ENCODE measurements at regions not wholly inside any gene's neighbourhood (a gene's known extent, or its start where the extent isn't known, plus 50 kb on each side); places are given as distances from the start of the nearest gene placed in this dataset.

DNA sequence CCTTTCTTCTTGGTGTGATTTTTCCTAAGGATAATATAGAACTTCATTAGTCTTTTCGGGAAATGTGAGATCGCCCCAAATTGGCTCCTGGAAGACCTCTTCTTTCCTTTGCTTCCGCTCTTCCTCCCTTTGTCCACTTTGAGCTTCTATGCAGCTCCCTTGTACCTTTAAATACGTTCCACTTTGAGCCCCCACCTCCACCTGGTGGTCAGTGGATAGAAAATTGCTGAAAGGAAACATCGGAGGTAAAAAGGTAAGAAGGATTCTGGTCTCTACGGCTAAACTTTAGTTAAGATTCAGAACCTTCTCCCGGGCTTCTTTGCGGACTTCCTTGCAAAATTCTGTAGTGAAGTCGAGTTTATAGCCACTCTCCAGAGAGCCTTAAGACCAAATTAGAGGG lies 55.0 kb upstream of the TM9SF2 start:
- WGBS, 5 donors, result 61 to 74% (median 66%) methylated on average over 9 of the region's 9 CpGs
- Histone ChIP-seq H3K36me3 (no peaks in the 10 kb centered on the region), H3K4me1 (no peaks in the 10 kb centered on the region), H3K27me3 (peaks cover 0 to 3% (median 0%) of the 10 kb centered on the region in 3 donors), H3K27ac (no peak overlapping the region), H3K4me3 (no peak overlapping the region), H3K9me3 (no peaks in the 10 kb centered on the region)
- TF ChIP-seq POLR2AphosphoS5 (IDR thresholded peaks at IDR 0.05) (no peak), CTCF (IDR thresholded peaks at IDR 0.05) (no peak), POLR2A (IDR thresholded peaks at IDR 0.05) (no peak), EP300 (IDR thresholded peaks at IDR 0.05) (no peak)
- no peak for DNase-seq
- intact Hi-C loops (cut with DNase I; ENCODE audit: low total_unique reads), result loop anchor here (10.0 kb wide), 1 partner anchor 59 kb away; the partner anchor contains the start of gene TM9SF2

DNA sequence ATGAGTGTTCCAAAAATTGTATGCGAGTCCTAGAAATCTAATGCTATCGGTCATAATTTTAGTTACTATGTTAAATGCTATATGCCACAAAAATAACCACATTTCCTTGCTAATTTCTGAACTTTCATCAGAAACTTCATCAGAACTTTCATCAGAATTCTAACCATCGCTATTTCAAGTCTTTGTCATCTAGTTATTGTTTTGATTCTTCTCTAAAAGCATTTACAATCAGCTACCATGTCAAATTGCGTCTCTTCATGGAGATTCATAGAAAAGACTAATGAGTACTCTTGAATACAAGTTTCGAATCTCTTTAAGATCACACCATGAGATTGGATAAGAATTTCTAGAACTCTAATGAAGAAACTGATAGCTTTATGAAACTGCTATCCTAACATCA lies 52.7 kb upstream of the TM9SF2 start:
- H3K27ac ChIP-seq, result no peak overlapping the region
- H3K36me3 ChIP-seq, result no peaks in the 10 kb centered on the region
- no peak overlapping the region for H3K4me3 ChIP-seq
- WGBS, 5 donors, result 83 to 92% (median 91%) methylated on average over 5 of the region's 5 CpGs
- H3K9me3 ChIP-seq, result no peaks in the 10 kb centered on the region
- no peak for DNase-seq
- no peak for TF ChIP-seq EP300 (IDR thresholded peaks at IDR 0.05)
- no peak for TF ChIP-seq POLR2A (IDR thresholded peaks at IDR 0.05)
- no peak for TF ChIP-seq CTCF (IDR thresholded peaks at IDR 0.05)
- TF ChIP-seq POLR2AphosphoS5 (IDR thresholded peaks at IDR 0.05), result no peak
- no peaks in the 10 kb centered on the region for H3K27me3 ChIP-seq
- intact Hi-C loops (cut with DNase I; ENCODE audit: low total_unique reads), result loop anchor here (10.0 kb wide), 1 partner anchor 56 kb away; the partner anchor contains the start of gene TM9SF2
- H3K4me1 ChIP-seq, result no peaks in the 10 kb centered on the region

- TF ChIP-seq POLR2A (IDR thresholded peaks at IDR 0.05) (no peak), EP300 (IDR thresholded peaks at IDR 0.05) (no peak)
- intact Hi-C loops (cut with DNase I; ENCODE audit: low total_unique reads), result no loop called here
- no peaks in the 10 kb centered on the region for H3K4me1 ChIP-seq
- H3K27me3 ChIP-seq, result no peaks in the 10 kb centered on the region
- H3K27ac ChIP-seq, result no peak overlapping the region
- H3K9me3 ChIP-seq, result peaks cover 0 to 9% (median 3%) of the 10 kb centered on the region in 4 donors
- no peak overlapping the region for H3K4me3 ChIP-seq
- DNase-seq, result no peak
- H3K36me3 ChIP-seq, result no peaks in the 10 kb centered on the region
Measured at GRCh38 chr13:99450416-99450815, 50.9 kb upstream of the TM9SF2 start.
